Naive thymus-derived CD4-positive, alpha-beta T cell (primary cell): ENCODE measurements at regions not wholly inside any gene's neighbourhood (a gene's known extent, or its start where the extent isn't known, plus 50 kb on each side); places are given as distances from the start of the nearest gene placed in this dataset.

Experiments
- ATAC-seq: fragments of 150-1000 bp; cut with Tn5 transposase; 2 replicates; pipeline ENCODE4 v1.10.0; 2021; ENCODE audit warnings: mild to moderate bottlenecking, moderate library complexity
- CTCF ChIA-PET: fragments of 350-600 bp; sonication (Branson Sonifier 250); formaldehyde crosslinking; loops from one replicate; lab custom pipeline; 2021; ENCODE audit warnings: antibody characterized with exemption; lab: Charles Lee
- POLR2A ChIA-PET: fragments of 350-600 bp; sonication (Branson Sonifier 250); formaldehyde crosslinking; loops from one replicate; lab custom pipeline; 2021; ENCODE audit warnings: antibody characterized with exemption, inconsistent platforms; lab: Charles Lee
- DNase-seq, 9 donors: peaks; one replicate each; pipeline versions ENCODE4 v3.0.0 to v3.0.0-alpha.2; 2020 to 2022; ENCODE audit warnings: mixed read lengths in 1 of 9
- H3K27ac ChIP-seq: one replicate; pipeline ENCODE4 v1.7.0; 2013; ENCODE audit warnings: mild to moderate bottlenecking, low read depth, low read length, moderate library complexity
- H3K27me3 ChIP-seq, 2 donors: one replicate each; pipeline ENCODE4 v1.7.0; 2013; ENCODE audit warnings: low read length in 2 of 2, mild to moderate bottlenecking in 2 of 2, moderate library complexity in 2 of 2; ENCODE audit not compliant: control insufficient read depth in 2 of 2, insufficient read depth in 2 of 2
- H3K36me3 ChIP-seq, 3 experiments: 1 replicate in 2 of 3; 2 replicates in 1 of 3; pipeline ENCODE4 v1.7.0; 2013; ENCODE audit warnings: low read length in 3 of 3, mild to moderate bottlenecking in 3 of 3, moderate library complexity in 1 of 3; ENCODE audit not compliant: insufficient read depth in 3 of 3, control insufficient read depth in 2 of 3
- H3K4me1 ChIP-seq, 2 donors: one replicate each; pipeline ENCODE4 v1.7.0; 2013; ENCODE audit warnings: low read length in 2 of 2, mild to moderate bottlenecking in 2 of 2, moderate library complexity in 1 of 2; ENCODE audit not compliant: control insufficient read depth in 2 of 2, insufficient read depth in 2 of 2
- H3K4me3 ChIP-seq: 2 replicates; pipeline ENCODE4 v1.7.0; 2013; ENCODE audit warnings: mild to moderate bottlenecking, low read length
- H3K9me3 ChIP-seq, 3 experiments: 1 replicate in 2 of 3; 2 replicates in 1 of 3; pipeline ENCODE4 v1.7.0; 2013; ENCODE audit warnings: low read length in 3 of 3; ENCODE audit not compliant: control insufficient read depth in 2 of 3
- H3K27ac Mint-ChIP-seq, 9 donors: one replicate each; pipeline ENCODE4 v1.8.0; 2020 to 2022; ENCODE audit warnings: mixed read lengths in 9 of 9, mild to moderate bottlenecking in 8 of 9, moderate library complexity in 5 of 9, inconsistent platforms in 2 of 9
- H3K27me3 Mint-ChIP-seq, 5 donors: one replicate each; pipeline ENCODE4 v1.8.0; 2021 to 2022; ENCODE audit warnings: mixed read lengths in 5 of 5, mild to moderate bottlenecking in 1 of 5
- H3K36me3 Mint-ChIP-seq, 5 donors: one replicate each; pipeline ENCODE4 v1.8.0; 2020 to 2022; ENCODE audit warnings: mixed read lengths in 5 of 5, mild to moderate bottlenecking in 3 of 5, inconsistent platforms in 1 of 5
- H3K4me1 Mint-ChIP-seq, 7 donors: one replicate each; pipeline ENCODE4 v1.8.0; 2020 to 2022; ENCODE audit warnings: mixed read lengths in 7 of 7, mild to moderate bottlenecking in 3 of 7, inconsistent platforms in 1 of 7
- H3K4me3 Mint-ChIP-seq, 10 donors: one replicate each; pipeline ENCODE4 v1.8.0; 2020 to 2022; ENCODE audit warnings: mild to moderate bottlenecking in 10 of 10, mixed read lengths in 10 of 10, moderate library complexity in 6 of 10, inconsistent platforms in 2 of 10
- H3K9me3 Mint-ChIP-seq, 11 donors: one replicate each; pipeline ENCODE4 v1.8.0; 2020 to 2022; ENCODE audit warnings: mixed read lengths in 11 of 11, mild to moderate bottlenecking in 4 of 11, inconsistent platforms in 1 of 11, moderate library complexity in 1 of 11
- intact Hi-C, 2 donors: fragments of 100-400 bp; cut with micrococcal nuclease; formaldehyde crosslinking; loops; one replicate each; pipeline ENCODE4 v1.15.1; 2023

DNA sequence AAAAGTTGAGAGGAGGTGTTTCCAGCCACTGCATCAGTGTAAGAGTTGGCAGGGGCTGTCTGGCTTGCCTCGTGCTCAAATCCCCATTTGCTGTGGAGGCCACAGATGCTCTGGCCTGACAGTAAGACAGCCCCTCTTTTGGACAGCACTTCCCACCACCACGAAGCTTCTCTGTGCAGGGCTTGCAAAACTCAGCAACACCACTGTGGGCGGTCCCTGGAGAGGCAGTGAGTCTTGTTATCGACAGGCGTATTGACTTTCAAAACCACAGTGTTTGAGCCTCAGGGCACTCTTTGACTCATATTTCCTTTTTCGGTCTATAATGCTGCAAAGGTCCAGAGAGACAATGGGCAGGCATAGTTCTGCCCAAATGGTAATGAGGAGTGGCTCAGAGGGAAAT is 539.5 kb downstream of the EBF1 start:
- ATAC-seq: no peak

DNA sequence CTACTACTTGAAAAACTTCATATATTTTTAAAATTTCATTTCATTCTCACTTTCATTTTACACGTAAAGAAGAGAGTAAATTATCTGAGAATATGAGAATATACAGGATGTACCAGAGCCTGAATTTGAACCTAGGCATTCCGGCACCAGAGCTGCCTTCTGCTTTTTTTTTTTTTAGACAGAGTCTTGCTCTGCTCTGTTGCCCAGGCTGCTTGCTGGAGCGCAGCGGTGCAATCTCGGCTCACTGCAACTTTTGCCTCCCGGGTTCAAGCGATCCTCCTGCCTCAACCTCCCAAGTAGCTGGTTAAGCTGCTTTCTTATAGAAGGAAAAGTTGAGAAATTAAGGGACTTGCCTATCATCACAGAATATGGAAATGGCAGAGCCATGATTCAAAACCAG is 540.1 kb downstream of the EBF1 start:
- no peak for ATAC-seq
- Histone ChIP-seq H3K4me1 (no peaks in the 10 kb centered on the region), H3K36me3 (no peaks in the 10 kb centered on the region), H3K27ac (no peak overlapping the region), H3K4me3 (no peak overlapping the region), H3K27me3 (no peaks in the 10 kb centered on the region), H3K9me3 (no peaks in the 10 kb centered on the region)
- H3K4me1 Mint-ChIP-seq: peaks cover 0 to 3% (median 2%) of the 10 kb centered on the region in 7 donors
- POLR2A ChIA-PET: no interaction called here
- no peak overlapping the region for H3K27ac Mint-ChIP-seq
- DNase-seq: no peak
- CTCF ChIA-PET: no interaction called here
- peaks cover 0 to 1% (median 0%) of the 10 kb centered on the region in 5 donors for H3K36me3 Mint-ChIP-seq
- intact Hi-C loops: no loop called here
- H3K4me3 Mint-ChIP-seq: no peak overlapping the region
- H3K27me3 Mint-ChIP-seq: no peaks in the 10 kb centered on the region
- H3K9me3 Mint-ChIP-seq: peaks cover 0 to 9% (median 0%) of the 10 kb centered on the region in 11 donors

More for the DNA sequence above, 539.5 kb downstream of the EBF1 start:
- Mint-ChIP-seq H3K4me3 (no peak overlapping the region), H3K9me3 (peaks cover 0 to 7% (median 0%) of the 10 kb centered on the region in 11 donors), H3K4me1 (peaks cover 0 to 2% (median 0%) of the 10 kb centered on the region in 7 donors), H3K27ac (no peak overlapping the region), H3K36me3 (peaks cover 0 to 1% (median 0%) of the 10 kb centered on the region in 5 donors), H3K27me3 (no peaks in the 10 kb centered on the region)
- DNase-seq: no peak
- H3K36me3 ChIP-seq: no peaks in the 10 kb centered on the region
- H3K4me1 ChIP-seq: no peaks in the 10 kb centered on the region
- ChIA-PET CTCF (no interaction called here), POLR2A (no interaction called here)
- H3K9me3 ChIP-seq: no peaks in the 10 kb centered on the region
- intact Hi-C loops: no loop called here
- no peaks in the 10 kb centered on the region for H3K27me3 ChIP-seq
- no peak overlapping the region for H3K4me3 ChIP-seq
- no peak overlapping the region for H3K27ac ChIP-seq

DNA sequence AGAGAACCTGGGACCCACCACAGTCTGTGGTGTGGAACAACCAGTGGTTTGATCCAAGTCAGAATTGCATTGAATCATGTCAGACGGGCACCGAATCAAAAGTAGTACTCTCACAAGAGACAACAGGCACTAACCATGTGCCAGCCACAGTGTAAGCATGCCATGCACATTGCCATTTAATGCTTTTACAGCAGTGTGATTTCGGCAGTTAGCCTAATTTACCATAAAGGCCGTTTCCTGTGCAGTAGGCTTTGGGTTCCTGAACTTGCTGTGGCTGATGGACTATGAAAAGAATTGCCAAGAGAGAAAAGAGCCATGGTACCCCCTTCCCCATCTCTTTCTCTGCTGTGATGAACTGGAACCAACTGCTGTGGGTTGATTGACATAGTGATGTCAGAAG is 540.6 kb downstream of the EBF1 start:
- DNase-seq: no peak
- H3K9me3 Mint-ChIP-seq: peaks cover 0 to 12% (median 0%) of the 10 kb centered on the region in 11 donors
- no peak for ATAC-seq
- H3K27ac ChIP-seq: no peak overlapping the region
- no peak overlapping the region for H3K4me3 Mint-ChIP-seq
- no peaks in the 10 kb centered on the region for H3K27me3 Mint-ChIP-seq
- peaks cover 0 to 1% (median 0%) of the 10 kb centered on the region in 5 donors for H3K36me3 Mint-ChIP-seq
- POLR2A ChIA-PET: no interaction called here
- intact Hi-C loops: no loop called here
- H3K9me3 ChIP-seq: no peaks in the 10 kb centered on the region
- no peak overlapping the region for H3K4me3 ChIP-seq
- no peaks in the 10 kb centered on the region for H3K4me1 ChIP-seq
- CTCF ChIA-PET: no interaction called here
- H3K4me1 Mint-ChIP-seq: peaks cover 0 to 8% (median 6%) of the 10 kb centered on the region in 7 donors
- no peaks in the 10 kb centered on the region for H3K27me3 ChIP-seq
- H3K36me3 ChIP-seq: no peaks in the 10 kb centered on the region
- H3K27ac Mint-ChIP-seq: no peak overlapping the region

DNA sequence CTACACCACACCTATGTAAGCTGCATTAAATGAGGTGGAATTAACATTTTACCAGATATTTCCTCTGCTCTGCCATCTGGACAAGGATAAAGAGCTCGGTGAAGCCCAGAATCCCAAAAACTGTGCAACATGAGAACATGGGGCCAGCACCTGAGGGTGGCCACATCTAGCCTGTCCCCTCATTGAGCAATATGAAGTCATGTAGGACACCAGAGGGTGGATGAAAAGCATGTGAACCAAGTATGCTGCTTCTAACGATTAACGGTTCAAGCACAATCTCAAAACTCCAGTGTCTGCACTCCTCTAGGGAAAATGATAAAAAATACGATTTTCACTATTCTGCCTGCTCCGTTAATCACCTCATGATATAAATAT is 545.8 kb downstream of the EBF1 start:
- no peaks in the 10 kb centered on the region for H3K4me1 ChIP-seq
- no peaks in the 10 kb centered on the region for H3K9me3 ChIP-seq
- H3K36me3 ChIP-seq: no peaks in the 10 kb centered on the region
- ATAC-seq: no peak
- intact Hi-C loops: no loop called here
- H3K4me3 ChIP-seq: no peak overlapping the region
- no peak for DNase-seq
- no peak overlapping the region for H3K27ac Mint-ChIP-seq
- no peaks in the 10 kb centered on the region for H3K27me3 Mint-ChIP-seq
- H3K4me1 Mint-ChIP-seq: peaks cover 0 to 8% (median 6%) of the 10 kb centered on the region in 7 donors
- no peak overlapping the region for H3K27ac ChIP-seq
- ChIA-PET CTCF (no interaction called here), POLR2A (no interaction called here)
- no peak overlapping the region for H3K4me3 Mint-ChIP-seq
- peaks cover 0 to 10% (median 0%) of the 10 kb centered on the region in 11 donors for H3K9me3 Mint-ChIP-seq
- H3K36me3 Mint-ChIP-seq: peaks cover 0 to 1% (median 0%) of the 10 kb centered on the region in 5 donors
- H3K27me3 ChIP-seq: no peaks in the 10 kb centered on the region

DNA sequence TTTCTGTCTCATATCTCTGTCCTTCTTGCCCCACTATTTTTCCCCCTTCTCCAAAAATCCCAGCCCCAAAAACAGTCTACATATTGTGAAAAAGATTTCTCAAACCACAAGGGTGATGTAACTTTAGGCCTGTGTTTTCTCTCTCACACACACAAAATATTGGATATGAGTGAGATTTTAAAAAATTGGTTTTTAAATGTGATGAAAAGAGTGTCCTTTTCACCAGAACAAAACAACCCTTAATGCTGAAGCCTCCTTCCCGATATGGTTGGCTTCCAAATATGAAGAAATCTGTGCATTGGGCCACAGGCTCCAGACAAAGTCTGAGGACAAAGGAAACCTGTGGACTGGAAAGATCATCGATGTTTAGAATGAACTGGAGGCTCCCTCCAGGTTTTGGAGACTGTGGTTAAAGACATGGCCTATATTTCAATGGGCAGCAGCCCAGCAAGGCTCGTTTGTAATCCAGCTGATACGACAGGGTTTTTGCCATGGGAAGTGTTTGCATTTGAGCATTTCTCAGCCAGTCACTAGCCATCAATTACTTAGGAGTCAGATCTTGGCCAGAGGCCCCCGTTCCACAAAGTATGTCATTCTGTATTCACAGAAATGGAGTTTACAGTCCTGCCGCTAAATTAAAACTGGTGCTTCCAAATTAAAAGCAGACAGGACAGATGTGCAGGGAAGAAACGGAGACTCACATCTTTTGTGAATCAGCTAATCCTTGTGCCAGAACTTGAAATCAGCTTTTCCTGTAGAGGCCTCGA is 546.3 kb downstream of the EBF1 start:
- Histone ChIP-seq H3K36me3 (no peaks in the 10 kb centered on the region), H3K4me1 (no peaks in the 10 kb centered on the region), H3K4me3 (no peak overlapping the region), H3K27me3 (no peaks in the 10 kb centered on the region), H3K27ac (no peak overlapping the region), H3K9me3 (no peaks in the 10 kb centered on the region)
- Mint-ChIP-seq H3K27me3 (no peaks in the 10 kb centered on the region), H3K27ac (no peak overlapping the region), H3K4me3 (no peak overlapping the region), H3K4me1 (peaks cover 0 to 8% (median 6%) of the 10 kb centered on the region in 7 donors), H3K9me3 (peaks cover 0 to 12% (median 5%) of the 10 kb centered on the region in 11 donors), H3K36me3 (peaks cover 0 to 1% (median 0%) of the 10 kb centered on the region in 5 donors)
- POLR2A ChIA-PET: no interaction called here
- ATAC-seq (no peak), DNase-seq (no peak)
- CTCF ChIA-PET: no interaction called here
- intact Hi-C loops: no loop called here

DNA sequence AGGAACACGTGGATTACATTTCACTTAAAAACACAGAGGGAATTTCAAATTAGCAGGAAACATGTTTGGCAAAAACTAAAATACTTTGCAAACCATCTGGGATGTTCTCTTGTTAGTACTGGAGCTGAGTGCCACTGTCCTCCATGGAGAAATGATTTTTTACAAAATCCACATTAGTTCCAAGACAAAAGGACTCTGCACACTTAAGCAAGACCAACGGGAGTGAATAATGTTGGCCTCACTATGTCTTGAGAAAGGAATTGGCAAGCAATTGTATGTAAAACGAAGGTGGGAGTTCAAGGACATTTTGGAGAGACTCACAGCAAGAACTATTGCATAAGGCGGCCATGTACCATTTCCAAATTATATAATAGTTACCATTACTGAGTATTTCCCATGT is 547.5 kb downstream of the EBF1 start:
- no peaks in the 10 kb centered on the region for H3K4me1 ChIP-seq
- Mint-ChIP-seq H3K4me3 (no peak overlapping the region), H3K27me3 (peaks cover 0 to 2% (median 0%) of the 10 kb centered on the region in 5 donors), H3K36me3 (peaks cover 0 to 10% (median 0%) of the 10 kb centered on the region in 5 donors), H3K4me1 (peaks cover 0 to 8% (median 6%) of the 10 kb centered on the region in 7 donors), H3K9me3 (peaks cover 0 to 16% (median 6%) of the 10 kb centered on the region in 11 donors), H3K27ac (no peak overlapping the region)
- H3K9me3 ChIP-seq: no peaks in the 10 kb centered on the region
- H3K4me3 ChIP-seq: no peak overlapping the region
- POLR2A ChIA-PET: interaction anchor here (0.7 kb wide), 1 partner anchor 9 kb away, joined by 3 read pairs; no protein-coding TSS in a partner anchor
- DNase-seq (no peak), ATAC-seq (no peak)
- no peak overlapping the region for H3K27ac ChIP-seq
- H3K36me3 ChIP-seq: no peaks in the 10 kb centered on the region
- intact Hi-C loops: no loop called here
- CTCF ChIA-PET: interaction anchor here (0.6 kb wide), 1 partner anchor 1867 kb away, joined by 3 read pairs; no protein-coding TSS in a partner anchor
- no peaks in the 10 kb centered on the region for H3K27me3 ChIP-seq
